Colonic mucosa (tissue), 4 donors: ENCODE measurements at regions not wholly inside any gene's neighbourhood (a gene's known extent, or its start where the extent isn't known, plus 50 kb on each side); places are given as distances from the start of the nearest gene placed in this dataset.
A peak's percentile ranks its signal among the peaks of the same experiment; 100 is the strongest.

Source experiments
- DNase-seq: peaks from one replicate; pipeline ENCODE4 v3.0.0-alpha.2; 2020
- H3K27ac ChIP-seq: fragments of 200-600 bp; one replicate; pipeline ENCODE4 v1.8.0; 2021
- H3K27me3 ChIP-seq: fragments of 200-600 bp; one replicate; pipeline ENCODE4 v1.8.0; 2021
- H3K36me3 ChIP-seq: fragments of 200-600 bp; one replicate; pipeline ENCODE4 v1.8.0; 2021
- H3K4me1 ChIP-seq: fragments of 200-600 bp; one replicate; pipeline ENCODE4 v1.8.0; 2021; ENCODE audit warnings: mild to moderate bottlenecking
- H3K4me3 ChIP-seq: fragments of 200-600 bp; one replicate; pipeline ENCODE4 v1.8.0; 2021
- H3K9ac ChIP-seq, 2 donors: one replicate each; pipeline ENCODE4 v1.7.0; 2013; ENCODE audit warnings: control low read depth in 2 of 2, low read depth in 2 of 2, low read length in 2 of 2
- H3K9me3 ChIP-seq: fragments of 200-600 bp; one replicate; pipeline ENCODE4 v1.8.0; 2021
- CTCF ChIP-seq: fragments of 200-600 bp; IDR thresholded peaks from one replicate; pipeline ENCODE4 v1.8.0; 2022; ENCODE audit warnings: antibody characterized with exemption, mild to moderate bottlenecking
- intact Hi-C: fragments of 100-400 bp; cut with DNase I; formaldehyde crosslinking; loops from one replicate; pipeline ENCODE4 v1.14.1; 2022
- donor health status: healthy.
- donor health status: DM: no; HTN: no; CAD: no.
- donor health status: DM: no; HTN: no; CAD: no.

- TF ChIP-seq CTCF = no peak
- Histone ChIP-seq H3K36me3 (no peaks in the 10 kb centered on the region), H3K9me3 (no peaks in the 10 kb centered on the region), H3K4me1 (no peaks in the 10 kb centered on the region), H3K27me3 (no peaks in the 10 kb centered on the region), H3K27ac (no peak overlapping the region), H3K9ac (no peak overlapping the region), H3K4me3 (no peak overlapping the region)
- intact Hi-C loops = no loop called here
- DNase-seq = no peak
Observed at GRCh38 chr5:61953913-61954312, 352.1 kb upstream of the KIF2A start.

- no peak overlapping the region for H3K9ac ChIP-seq
Observed at GRCh38 chr5:61964201-61964600, 341.8 kb upstream of the KIF2A start.

GRCh38 chr5:61965069-61965468, 340.9 kb upstream of the KIF2A start:
- Histone ChIP-seq H3K4me1 (no peaks in the 10 kb centered on the region), H3K27me3 (no peaks in the 10 kb centered on the region), H3K4me3 (no peak overlapping the region), H3K9ac (no peak overlapping the region), H3K9me3 (no peaks in the 10 kb centered on the region), H3K27ac (no peak overlapping the region), H3K36me3 (no peaks in the 10 kb centered on the region)
- no peak for DNase-seq
- no peak for TF ChIP-seq CTCF
- intact Hi-C loops = no loop called here

More at GRCh38 chr5:61964201-61964600, 341.8 kb upstream of the KIF2A start:
- Histone ChIP-seq H3K9me3 (no peaks in the 10 kb centered on the region), H3K27me3 (no peaks in the 10 kb centered on the region), H3K4me1 (no peaks in the 10 kb centered on the region), H3K36me3 (no peaks in the 10 kb centered on the region), H3K4me3 (no peak overlapping the region), H3K27ac (no peak overlapping the region)
- TF ChIP-seq CTCF = no peak
- intact Hi-C loops = no loop called here
- DNase-seq = no peak

- Histone ChIP-seq H3K4me1 (no peaks in the 10 kb centered on the region), H3K27me3 (no peaks in the 10 kb centered on the region), H3K27ac (no peak overlapping the region), H3K4me3 (no peak overlapping the region), H3K9me3 (no peaks in the 10 kb centered on the region), H3K36me3 (no peaks in the 10 kb centered on the region), H3K9ac (no peak overlapping the region)
- intact Hi-C loops = no loop called here
- TF ChIP-seq CTCF = no peak
- DNase-seq = no peak
Observed at GRCh38 chr5:61965490-61965889, 340.5 kb upstream of the KIF2A start.

- H3K27me3 ChIP-seq = no peaks in the 10 kb centered on the region
- no peak for TF ChIP-seq CTCF
- intact Hi-C loops = no loop called here
- H3K36me3 ChIP-seq = no peaks in the 10 kb centered on the region
- no peak overlapping the region for H3K9ac ChIP-seq
- no peak overlapping the region for H3K4me3 ChIP-seq
- peak; percentile 20 for DNase-seq
- H3K27ac ChIP-seq = no peak overlapping the region
- no peaks in the 10 kb centered on the region for H3K9me3 ChIP-seq
- H3K4me1 ChIP-seq = no peaks in the 10 kb centered on the region
Observed at GRCh38 chr5:61966296-61966955, 339.6 kb upstream of the KIF2A start.
